ENCODE measurements at regions not wholly inside any gene's neighbourhood (a gene's known extent, or its start where the extent isn't known, plus 50 kb on each side); places are given as distances from the start of the nearest gene placed in this dataset.
"Not testable (repeated sequence)": the region's sequence is repeated elsewhere in the genome, so short reads cannot be mapped to it uniquely, and the experiment has no call there.

DNA sequence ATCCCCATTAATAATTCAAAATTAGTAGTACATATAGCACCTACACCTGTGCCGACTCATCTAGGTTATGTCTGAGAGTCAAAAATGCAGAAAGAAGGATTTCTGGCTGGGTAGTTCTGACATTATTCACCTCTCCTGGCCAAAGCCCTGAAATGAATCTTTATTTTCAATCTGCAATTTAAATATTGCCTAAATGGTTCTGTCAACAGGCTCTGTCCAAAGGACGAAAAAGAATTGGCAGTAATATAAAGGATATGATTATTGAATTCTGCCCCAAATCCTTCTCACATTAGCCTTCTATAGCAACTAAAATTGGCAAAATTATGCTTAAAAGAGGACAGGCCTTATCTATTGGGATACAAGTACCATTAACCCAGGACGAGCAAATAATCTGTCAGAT is 86.9 kb upstream of the SPANXN4 start:
- Histone ChIP-seq H2AFZ (ENCODE audit: low read length) (no peak overlapping the region), H4K20me1 (ENCODE audit: insufficient read depth, low read length, poor library complexity, severe bottlenecking) (no peaks in the 10 kb centered on the region), H3K4me1 (ENCODE audit: insufficient read depth, low read length, poor library complexity, severe bottlenecking) (no peaks in the 10 kb centered on the region), H3K9me3 (ENCODE audit: insufficient read depth, low read depth, low read length) (no peaks in the 10 kb centered on the region), H3K4me3 (ENCODE audit: low read length, poor library complexity, severe bottlenecking) (no peak overlapping the region), H3F3A (ENCODE audit: low read depth) (no peaks in the 10 kb centered on the region), H3K9ac (ENCODE audit: low read depth, low read length, poor library complexity, severe bottlenecking) (no peak overlapping the region), H3K9me2 (replicated peaks; ENCODE audit: low read depth, low read length) (no peaks in the 10 kb centered on the region), H3K79me2 (ENCODE audit: insufficient read depth, low read length) (no peaks in the 10 kb centered on the region), H3K4me2 (ENCODE audit: low read depth, low read length, poor library complexity, severe bottlenecking) (no peak overlapping the region), H3K27me3 (ENCODE audit: insufficient read depth, low read length, poor library complexity, severe bottlenecking) (no peaks in the 10 kb centered on the region), H3K36me3 (ENCODE audit: insufficient read depth, low read length) (no peaks in the 10 kb centered on the region)
- TF ChIP-seq EZH2phosphoT487 (IDR thresholded peaks at IDR 0.05; ENCODE audit: borderline replicate concordance), result no peak
- TF ChIP-seq, protein P1, sequence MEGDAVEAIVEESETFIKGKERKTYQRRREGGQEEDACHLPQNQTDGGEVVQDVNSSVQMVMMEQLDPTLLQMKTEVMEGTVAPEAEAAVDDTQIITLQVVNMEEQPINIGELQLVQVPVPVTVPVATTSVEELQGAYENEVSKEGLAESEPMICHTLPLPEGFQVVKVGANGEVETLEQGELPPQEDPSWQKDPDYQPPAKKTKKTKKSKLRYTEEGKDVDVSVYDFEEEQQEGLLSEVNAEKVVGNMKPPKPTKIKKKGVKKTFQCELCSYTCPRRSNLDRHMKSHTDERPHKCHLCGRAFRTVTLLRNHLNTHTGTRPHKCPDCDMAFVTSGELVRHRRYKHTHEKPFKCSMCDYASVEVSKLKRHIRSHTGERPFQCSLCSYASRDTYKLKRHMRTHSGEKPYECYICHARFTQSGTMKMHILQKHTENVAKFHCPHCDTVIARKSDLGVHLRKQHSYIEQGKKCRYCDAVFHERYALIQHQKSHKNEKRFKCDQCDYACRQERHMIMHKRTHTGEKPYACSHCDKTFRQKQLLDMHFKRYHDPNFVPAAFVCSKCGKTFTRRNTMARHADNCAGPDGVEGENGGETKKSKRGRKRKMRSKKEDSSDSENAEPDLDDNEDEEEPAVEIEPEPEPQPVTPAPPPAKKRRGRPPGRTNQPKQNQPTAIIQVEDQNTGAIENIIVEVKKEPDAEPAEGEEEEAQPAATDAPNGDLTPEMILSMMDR (conservative IDR thresholded peaks at IDR 0.05; ENCODE audit: low read length), result no peak

DNA sequence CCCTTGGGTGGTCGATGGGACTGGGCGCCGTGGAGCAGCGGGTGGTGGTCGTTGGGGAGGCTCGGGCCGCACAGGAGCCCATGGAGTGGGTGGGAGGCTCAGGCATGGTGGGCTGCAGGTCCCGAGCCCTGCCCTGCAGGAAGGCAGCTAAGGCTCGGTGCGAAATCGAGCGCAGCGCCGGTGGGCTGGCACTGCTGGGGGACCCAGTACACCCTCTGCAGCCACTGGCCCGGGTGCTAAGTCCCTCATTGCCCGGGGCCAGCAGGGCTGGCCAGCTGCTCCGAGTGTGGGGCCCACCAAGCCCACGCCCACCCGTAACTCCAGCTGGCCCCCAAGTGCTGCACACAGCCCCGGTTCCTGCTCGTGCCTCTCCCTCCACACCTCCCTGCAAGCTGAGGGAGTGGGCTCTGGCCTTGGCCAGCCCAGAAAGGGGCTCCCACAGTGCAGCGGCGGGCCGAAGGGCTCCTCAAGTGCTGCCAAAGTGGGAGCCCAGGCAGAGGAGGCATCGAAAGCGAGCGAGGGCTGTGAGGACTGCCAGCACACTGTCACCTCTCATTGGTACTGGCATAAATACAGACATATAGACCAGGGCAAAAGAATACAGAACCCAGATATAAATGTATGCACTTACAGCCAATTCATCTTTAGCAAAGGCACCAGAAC is 53.5 kb upstream of the SPANXN4 start:
- H2AFZ ChIP-seq (ENCODE audit: low read length); H3K4me3 ChIP-seq (ENCODE audit: low read length, poor library complexity, severe bottlenecking); H3K79me2 ChIP-seq (ENCODE audit: insufficient read depth, low read length); H3F3A ChIP-seq (ENCODE audit: low read depth); H3K36me3 ChIP-seq (ENCODE audit: insufficient read depth, low read length); H3K27me3 ChIP-seq (ENCODE audit: insufficient read depth, low read length, poor library complexity, severe bottlenecking); H3K4me2 ChIP-seq (ENCODE audit: low read depth, low read length, poor library complexity, severe bottlenecking); H3K9me3 ChIP-seq (ENCODE audit: insufficient read depth, low read depth, low read length); H4K20me1 ChIP-seq (ENCODE audit: insufficient read depth, low read length, poor library complexity, severe bottlenecking); H3K9me2 ChIP-seq (replicated peaks; ENCODE audit: low read depth, low read length); H3K4me1 ChIP-seq (ENCODE audit: insufficient read depth, low read length, poor library complexity, severe bottlenecking); H3K9ac ChIP-seq (ENCODE audit: low read depth, low read length, poor library complexity, severe bottlenecking): not testable (repeated sequence)

Data from Loucy (cell line).